Fibroblast of pulmonary artery (primary cell): ENCODE measurements at regions not wholly inside any gene's neighbourhood (a gene's known extent, or its start where the extent isn't known, plus 50 kb on each side); places are given as distances from the start of the nearest gene placed in this dataset.

Experiments used
- DNase-seq: peaks from one replicate; pipeline ENCODE4 v3.0.0-alpha.2; 2010; ENCODE audit warnings: low read depth
- H3K4me3 ChIP-seq: replicated peaks from 2 replicates; pipeline ENCODE4 v1.5.1; 2011; ENCODE audit warnings: low read depth, mild to moderate bottlenecking, control low read depth, low read length, moderate library complexity
- TF ChIP-seq, protein P1 (sequence below): IDR thresholded peaks from 2 replicates; pipeline ENCODE4 v1.5.1; 2011; ENCODE audit warnings: mild to moderate bottlenecking, control low read depth, low read length, inconsistent platforms; ENCODE audit errors: missing control alignments

DNA sequence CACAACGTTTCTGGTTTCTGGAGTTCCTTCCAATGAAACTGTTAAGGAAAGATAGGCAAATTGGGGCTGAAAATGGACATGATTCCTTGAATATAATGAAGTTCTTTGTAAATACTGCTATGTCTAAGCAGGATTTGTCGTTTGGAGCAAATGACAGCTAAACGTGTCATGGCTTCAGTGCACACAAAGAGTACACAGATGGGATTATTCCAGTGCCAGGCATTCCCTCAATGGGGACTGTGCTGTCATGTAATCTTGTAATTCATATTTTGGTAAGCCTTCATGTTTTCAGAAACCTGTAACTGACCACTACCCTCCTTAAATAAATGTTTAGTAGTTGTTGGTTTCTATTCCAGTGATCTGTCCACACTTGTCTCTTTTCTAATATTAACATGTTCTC, 404.7 kb upstream of the CDH7 start:
- TF ChIP-seq, protein P1, sequence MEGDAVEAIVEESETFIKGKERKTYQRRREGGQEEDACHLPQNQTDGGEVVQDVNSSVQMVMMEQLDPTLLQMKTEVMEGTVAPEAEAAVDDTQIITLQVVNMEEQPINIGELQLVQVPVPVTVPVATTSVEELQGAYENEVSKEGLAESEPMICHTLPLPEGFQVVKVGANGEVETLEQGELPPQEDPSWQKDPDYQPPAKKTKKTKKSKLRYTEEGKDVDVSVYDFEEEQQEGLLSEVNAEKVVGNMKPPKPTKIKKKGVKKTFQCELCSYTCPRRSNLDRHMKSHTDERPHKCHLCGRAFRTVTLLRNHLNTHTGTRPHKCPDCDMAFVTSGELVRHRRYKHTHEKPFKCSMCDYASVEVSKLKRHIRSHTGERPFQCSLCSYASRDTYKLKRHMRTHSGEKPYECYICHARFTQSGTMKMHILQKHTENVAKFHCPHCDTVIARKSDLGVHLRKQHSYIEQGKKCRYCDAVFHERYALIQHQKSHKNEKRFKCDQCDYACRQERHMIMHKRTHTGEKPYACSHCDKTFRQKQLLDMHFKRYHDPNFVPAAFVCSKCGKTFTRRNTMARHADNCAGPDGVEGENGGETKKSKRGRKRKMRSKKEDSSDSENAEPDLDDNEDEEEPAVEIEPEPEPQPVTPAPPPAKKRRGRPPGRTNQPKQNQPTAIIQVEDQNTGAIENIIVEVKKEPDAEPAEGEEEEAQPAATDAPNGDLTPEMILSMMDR = no peak
- no peak for DNase-seq
- H3K4me3 ChIP-seq = no peak overlapping the region

DNA sequence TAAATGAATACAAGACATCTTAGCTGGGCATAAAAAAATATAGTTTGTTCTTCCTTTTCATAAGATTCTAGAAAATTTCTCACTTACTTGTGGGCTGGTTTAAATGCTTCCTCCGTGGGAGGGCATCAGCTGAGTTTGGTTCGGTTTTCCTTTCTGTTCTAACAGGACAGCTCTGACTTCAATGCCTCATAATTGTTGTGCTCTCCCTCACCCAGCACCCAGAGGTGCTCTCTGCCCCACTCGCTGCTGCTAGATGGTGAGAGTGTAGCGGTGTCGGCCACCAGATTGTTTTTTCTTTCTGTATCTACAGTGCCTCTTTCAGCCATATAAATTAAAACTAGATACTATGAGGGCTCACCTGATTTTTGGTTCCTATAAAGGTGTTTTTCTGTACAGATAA, 407.2 kb upstream of the CDH7 start:
- TF ChIP-seq, protein P1 = no peak
- H3K4me3 ChIP-seq = no peak overlapping the region
- DNase-seq = no peak

- DNase-seq = no peak
- TF ChIP-seq, protein P1 = no peak
- no peak overlapping the region for H3K4me3 ChIP-seq
These were observed 414.4 kb upstream of the CDH7 start for GRCh38 chr18:65336411-65336810.

GRCh38 chr18:65329010-65329409, 421.8 kb upstream of the CDH7 start:
- no peak overlapping the region for H3K4me3 ChIP-seq
- no peak for DNase-seq
- TF ChIP-seq, protein P1 = no peak

DNA sequence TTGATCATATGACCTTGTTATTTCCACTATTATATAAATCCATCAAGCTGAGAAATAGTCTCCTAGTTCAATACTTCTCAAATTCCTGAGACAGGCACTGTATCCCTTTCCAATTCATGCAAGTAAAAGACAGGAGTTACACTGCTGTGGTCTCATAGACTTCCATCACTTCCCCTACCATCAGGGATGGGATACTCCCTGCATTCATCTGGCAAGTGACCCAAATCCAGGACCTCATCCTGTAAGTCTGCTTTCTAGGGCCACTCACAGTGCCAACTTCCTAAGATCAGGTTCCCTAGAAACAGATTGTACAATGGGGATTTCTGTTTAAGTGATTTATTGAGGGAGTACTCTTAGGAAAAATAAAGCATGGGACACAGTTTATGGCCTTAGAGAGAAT, 424.0 kb upstream of the CDH7 start:
- TF ChIP-seq, protein P1 = no peak
- DNase-seq = no peak

DNA sequence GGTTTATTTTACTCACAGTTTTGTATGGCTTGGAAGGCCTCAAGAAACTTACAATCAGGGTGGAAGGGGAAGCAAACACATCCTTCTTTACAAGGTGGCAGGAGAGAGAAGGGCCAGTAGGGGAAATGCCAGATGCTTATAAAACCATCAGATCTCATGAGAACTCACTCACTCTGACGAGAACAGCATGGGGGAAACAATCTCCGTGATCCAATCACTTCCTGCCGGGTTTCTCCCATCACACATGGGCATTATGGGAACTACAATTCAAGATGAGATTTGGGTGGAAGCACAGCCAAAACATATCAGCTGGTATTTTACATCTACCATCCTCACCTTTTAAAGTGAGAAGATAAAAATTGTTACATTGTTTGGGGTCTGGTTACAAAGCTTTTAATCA, 427.9 kb upstream of the CDH7 start:
- no peak for DNase-seq
- TF ChIP-seq, protein P1 = no peak
- no peak overlapping the region for H3K4me3 ChIP-seq

More for the DNA sequence above, 424.0 kb upstream of the CDH7 start:
- H3K4me3 ChIP-seq = no peak overlapping the region

DNA sequence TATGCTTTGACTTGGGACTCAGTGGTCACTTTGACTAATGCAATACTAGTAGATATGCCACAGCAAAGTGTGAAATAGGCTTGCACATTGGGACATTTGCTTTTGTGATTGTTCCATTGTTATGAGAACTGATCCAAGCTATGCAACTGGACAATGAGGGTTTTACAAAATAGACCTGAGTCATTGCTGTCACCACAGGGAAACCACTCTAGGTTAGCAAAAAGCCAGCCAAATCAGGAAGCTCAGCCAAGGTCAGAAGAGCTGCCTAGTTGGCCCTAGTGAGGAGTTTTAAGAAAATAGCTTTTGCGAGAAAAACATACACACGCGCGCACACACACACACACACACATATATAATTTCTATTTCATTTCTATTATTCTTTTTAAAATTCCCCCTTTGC, 452.4 kb upstream of the CDH7 start:
- no peak for DNase-seq
- TF ChIP-seq, protein P1 = no peak
- H3K4me3 ChIP-seq = no peak overlapping the region
